HG03342 (cell line): ENCODE measurements at regions not wholly inside any gene's neighbourhood (a gene's known extent, or its start where the extent isn't known, plus 50 kb on each side); places are given as distances from the start of the nearest gene placed in this dataset.
"Not testable (repeated sequence)": the region's sequence is repeated elsewhere in the genome, so short reads cannot be mapped to it uniquely, and the experiment has no call there.

Source experiments
- ATAC-seq: cut with Tn5 transposase; IDR thresholded peaks from one replicate; pipeline ENCODE4 v1.9.1; 2021; ENCODE audit warnings: mild to moderate bottlenecking, moderate library complexity; ENCODE audit not compliant: unreplicated experiment

GRCh38 chr7:21304808-21305375 lies 123.0 kb upstream of the SP4 start:
- no peak for ATAC-seq

- no peak for ATAC-seq
Observed at GRCh38 chr7:21305455-21306235, 122.2 kb upstream of the SP4 start.

GRCh38 chr7:21314954-21315353 lies 112.9 kb upstream of the SP4 start:
- no peak for ATAC-seq

GRCh38 chr7:21317966-21318915 lies 109.6 kb upstream of the SP4 start:
- ATAC-seq = no peak

- no peak for ATAC-seq
Observed at GRCh38 chr7:21318916-21319270, 109.0 kb upstream of the SP4 start.

- no peak for ATAC-seq
Observed at GRCh38 chr7:21326241-21326640, 101.6 kb upstream of the SP4 start.

GRCh38 chr7:21326921-21327320 lies 101.0 kb upstream of the SP4 start:
- ATAC-seq = no peak

- ATAC-seq = no peak
Observed at GRCh38 chr7:21327422-21328409, 100.2 kb upstream of the SP4 start.

- no peak for ATAC-seq
Observed at GRCh38 chr7:21330462-21331178, 97.3 kb upstream of the SP4 start.

- ATAC-seq = no peak
Observed at GRCh38 chr7:21334906-21335305, 93.0 kb upstream of the SP4 start.

GRCh38 chr7:21336743-21337142 lies 91.1 kb upstream of the SP4 start:
- no peak for ATAC-seq

GRCh38 chr7:21338728-21339164 lies 89.1 kb upstream of the SP4 start:
- no peak for ATAC-seq

- not testable (repeated sequence) for ATAC-seq
Observed at GRCh38 chr7:21344900-21345299, 83.0 kb upstream of the SP4 start.

- peak; percentile 61 for ATAC-seq
Observed at GRCh38 chr7:21345361-21345760, 82.5 kb upstream of the SP4 start.

GRCh38 chr7:21346297-21346696 lies 81.6 kb upstream of the SP4 start:
- ATAC-seq = peak; percentile 55

- peak; percentile 80 for ATAC-seq
Observed at GRCh38 chr7:21352540-21353387, 75.1 kb upstream of the SP4 start.

GRCh38 chr7:21353388-21353780 lies 74.5 kb upstream of the SP4 start:
- no peak for ATAC-seq

GRCh38 chr7:21354284-21354683 lies 73.6 kb upstream of the SP4 start:
- ATAC-seq = no peak

- peak; percentile 84 for ATAC-seq
Observed at GRCh38 chr7:21355406-21355874, 72.4 kb upstream of the SP4 start.
